Activated T-cell treated with anti-CD3 and anti-CD28 coated beads, Interleukin-2, amount 50 U/mL, for 24 hours (primary cell): ENCODE measurements at regions not wholly inside any gene's neighbourhood (a gene's known extent, or its start where the extent isn't known, plus 50 kb on each side); places are given as distances from the start of the nearest gene placed in this dataset.
"Not testable (repeated sequence)": the region's sequence is repeated elsewhere in the genome, so short reads cannot be mapped to it uniquely, and the experiment has no call there.

Experiments
- DNase-seq: peaks from one replicate; pipeline ENCODE4 v3.0.0-alpha.2; 2020
- H3K27ac Mint-ChIP-seq: 2 replicates; pipeline ENCODE4 v1.8.0; 2020; ENCODE audit warnings: mild to moderate bottlenecking, mixed read lengths
- H3K27me3 Mint-ChIP-seq: 2 replicates; pipeline ENCODE4 v1.8.0; 2020; ENCODE audit warnings: mixed read lengths
- H3K36me3 Mint-ChIP-seq: 2 replicates; pipeline ENCODE4 v1.8.0; 2020; ENCODE audit warnings: low read depth, mixed read lengths
- H3K4me1 Mint-ChIP-seq: 2 replicates; pipeline ENCODE4 v1.8.0; 2020; ENCODE audit warnings: low read depth, mixed read lengths
- H3K4me3 Mint-ChIP-seq: 2 replicates; pipeline ENCODE4 v1.8.0; 2020; ENCODE audit warnings: mild to moderate bottlenecking, moderate library complexity, mixed read lengths
- H3K9me3 Mint-ChIP-seq: 2 replicates; pipeline ENCODE4 v1.8.0; 2020; ENCODE audit warnings: mixed read lengths

GRCh38 chr4:55696424-55696823 is 60.3 kb upstream of the NMU start:
- H3K36me3 Mint-ChIP-seq, DNase-seq, H3K27ac Mint-ChIP-seq, H3K4me1 Mint-ChIP-seq, H3K9me3 Mint-ChIP-seq, H3K4me3 Mint-ChIP-seq: not testable (repeated sequence)
- peaks cover 52% of the 10 kb centered on the region for H3K27me3 Mint-ChIP-seq

GRCh38 chr4:55706541-55706940 is 70.4 kb upstream of the NMU start:
- peaks cover 24% of the 10 kb centered on the region for H3K27me3 Mint-ChIP-seq
- no peak overlapping the region for H3K4me3 Mint-ChIP-seq
- H3K36me3 Mint-ChIP-seq: no peaks in the 10 kb centered on the region
- no peak overlapping the region for H3K27ac Mint-ChIP-seq
- H3K9me3 Mint-ChIP-seq: no peaks in the 10 kb centered on the region
- H3K4me1 Mint-ChIP-seq: no peaks in the 10 kb centered on the region
- no peak for DNase-seq

- Mint-ChIP-seq H3K27me3 (peaks cover 22% of the 10 kb centered on the region), H3K9me3 (no peaks in the 10 kb centered on the region), H3K4me1 (no peaks in the 10 kb centered on the region), H3K27ac (no peak overlapping the region), H3K4me3 (no peak overlapping the region), H3K36me3 (no peaks in the 10 kb centered on the region)
- DNase-seq: no peak
These were observed 71.4 kb upstream of the NMU start for GRCh38 chr4:55707507-55707906.

GRCh38 chr4:55707991-55708390 is 71.9 kb upstream of the NMU start:
- H3K9me3 Mint-ChIP-seq, H3K36me3 Mint-ChIP-seq, H3K4me1 Mint-ChIP-seq, H3K27ac Mint-ChIP-seq, DNase-seq, H3K4me3 Mint-ChIP-seq: not testable (repeated sequence)
- peaks cover 19% of the 10 kb centered on the region for H3K27me3 Mint-ChIP-seq

- H3K4me3 Mint-ChIP-seq, H3K9me3 Mint-ChIP-seq, DNase-seq, H3K36me3 Mint-ChIP-seq, H3K4me1 Mint-ChIP-seq, H3K27ac Mint-ChIP-seq: not testable (repeated sequence)
- H3K27me3 Mint-ChIP-seq: peaks cover 11% of the 10 kb centered on the region
These were observed 76.7 kb upstream of the NMU start for GRCh38 chr4:55712835-55713234.

GRCh38 chr4:55721651-55722050 is 85.6 kb upstream of the NMU start:
- Mint-ChIP-seq H3K36me3 (no peaks in the 10 kb centered on the region), H3K9me3 (no peaks in the 10 kb centered on the region), H3K4me1 (no peaks in the 10 kb centered on the region), H3K27me3 (no peaks in the 10 kb centered on the region), H3K27ac (no peak overlapping the region), H3K4me3 (no peak overlapping the region)
- DNase-seq: no peak

- Mint-ChIP-seq H3K9me3 (no peaks in the 10 kb centered on the region), H3K4me1 (no peaks in the 10 kb centered on the region), H3K27me3 (no peaks in the 10 kb centered on the region), H3K36me3 (no peaks in the 10 kb centered on the region), H3K27ac (no peak overlapping the region), H3K4me3 (no peak overlapping the region)
- DNase-seq: no peak
These were observed 86.0 kb upstream of the NMU start for GRCh38 chr4:55722132-55722531.

GRCh38 chr4:55723403-55723802 is 87.3 kb upstream of the NMU start:
- H3K4me1 Mint-ChIP-seq: no peaks in the 10 kb centered on the region
- no peak for DNase-seq
- H3K36me3 Mint-ChIP-seq: no peaks in the 10 kb centered on the region
- H3K4me3 Mint-ChIP-seq: no peak overlapping the region
- no peaks in the 10 kb centered on the region for H3K27me3 Mint-ChIP-seq
- H3K9me3 Mint-ChIP-seq: no peaks in the 10 kb centered on the region
- no peak overlapping the region for H3K27ac Mint-ChIP-seq

- no peaks in the 10 kb centered on the region for H3K36me3 Mint-ChIP-seq
- DNase-seq: no peak
- peaks cover 3% of the 10 kb centered on the region for H3K27me3 Mint-ChIP-seq
- H3K4me3 Mint-ChIP-seq: no peak overlapping the region
- H3K4me1 Mint-ChIP-seq: no peaks in the 10 kb centered on the region
- no peak overlapping the region for H3K27ac Mint-ChIP-seq
- H3K9me3 Mint-ChIP-seq: no peaks in the 10 kb centered on the region
These were observed 89.0 kb upstream of the NMU start for GRCh38 chr4:55725057-55725456.

- Mint-ChIP-seq H3K36me3 (no peaks in the 10 kb centered on the region), H3K9me3 (no peaks in the 10 kb centered on the region), H3K27ac (no peak overlapping the region), H3K4me1 (no peaks in the 10 kb centered on the region), H3K27me3 (peaks cover 19% of the 10 kb centered on the region), H3K4me3 (no peak overlapping the region)
- DNase-seq: no peak
These were observed 91.6 kb upstream of the NMU start for GRCh38 chr4:55727746-55728145.

- H3K4me3 Mint-ChIP-seq: no peak overlapping the region
- DNase-seq: no peak
- peaks cover 21% of the 10 kb centered on the region for H3K27me3 Mint-ChIP-seq
- no peaks in the 10 kb centered on the region for H3K36me3 Mint-ChIP-seq
- H3K9me3 Mint-ChIP-seq: no peaks in the 10 kb centered on the region
- no peak overlapping the region for H3K27ac Mint-ChIP-seq
- no peaks in the 10 kb centered on the region for H3K4me1 Mint-ChIP-seq
These were observed 90.0 kb upstream of the EXOC1L start for GRCh38 chr4:55729351-55730279.

- H3K27ac Mint-ChIP-seq: no peak overlapping the region
- peaks cover 29% of the 10 kb centered on the region for H3K27me3 Mint-ChIP-seq
- no peak overlapping the region for H3K4me3 Mint-ChIP-seq
- no peaks in the 10 kb centered on the region for H3K36me3 Mint-ChIP-seq
- H3K4me1 Mint-ChIP-seq: no peaks in the 10 kb centered on the region
- no peaks in the 10 kb centered on the region for H3K9me3 Mint-ChIP-seq
- DNase-seq: no peak
These were observed 89.2 kb upstream of the EXOC1L start for GRCh38 chr4:55730280-55730931.

- H3K9me3 Mint-ChIP-seq: no peaks in the 10 kb centered on the region
- no peak overlapping the region for H3K27ac Mint-ChIP-seq
- no peak for DNase-seq
- H3K4me1 Mint-ChIP-seq: no peaks in the 10 kb centered on the region
- peaks cover 37% of the 10 kb centered on the region for H3K27me3 Mint-ChIP-seq
- no peak overlapping the region for H3K4me3 Mint-ChIP-seq
- no peaks in the 10 kb centered on the region for H3K36me3 Mint-ChIP-seq
These were observed 87.6 kb upstream of the EXOC1L start for GRCh38 chr4:55731959-55732358.

GRCh38 chr4:55732864-55733263 is 86.7 kb upstream of the EXOC1L start:
- no peaks in the 10 kb centered on the region for H3K9me3 Mint-ChIP-seq
- no peak overlapping the region for H3K27ac Mint-ChIP-seq
- no peaks in the 10 kb centered on the region for H3K4me1 Mint-ChIP-seq
- DNase-seq: no peak
- peaks cover 46% of the 10 kb centered on the region for H3K27me3 Mint-ChIP-seq
- no peak overlapping the region for H3K4me3 Mint-ChIP-seq
- H3K36me3 Mint-ChIP-seq: no peaks in the 10 kb centered on the region

- no peaks in the 10 kb centered on the region for H3K36me3 Mint-ChIP-seq
- DNase-seq: no peak
- peaks cover 55% of the 10 kb centered on the region for H3K27me3 Mint-ChIP-seq
- no peaks in the 10 kb centered on the region for H3K4me1 Mint-ChIP-seq
- H3K27ac Mint-ChIP-seq: no peak overlapping the region
- H3K9me3 Mint-ChIP-seq: no peaks in the 10 kb centered on the region
- H3K4me3 Mint-ChIP-seq: no peak overlapping the region
These were observed 85.7 kb upstream of the EXOC1L start for GRCh38 chr4:55733932-55734331.
